GM19438 (cell line): ENCODE measurements at regions not wholly inside any gene's neighbourhood (a gene's known extent, or its start where the extent isn't known, plus 50 kb on each side); places are given as distances from the start of the nearest gene placed in this dataset.

Experiments used
- ATAC-seq: cut with Tn5 transposase; IDR thresholded peaks from one replicate; pipeline ENCODE4 v1.9.1; 2021; ENCODE audit warnings: low read depth; ENCODE audit not compliant: unreplicated experiment

- no peak for ATAC-seq
Measured at GRCh38 chr10:130817674-130818073, 493.8 kb downstream of the TCERG1L start.

- no peak for ATAC-seq
Measured at GRCh38 chr10:130820880-130821482, 490.5 kb downstream of the TCERG1L start.

- ATAC-seq, result no peak
Measured at GRCh38 chr10:130824230-130825014, 487.1 kb downstream of the TCERG1L start.

GRCh38 chr10:130833596-130833995, 477.9 kb downstream of the TCERG1L start:
- ATAC-seq, result no peak

- ATAC-seq, result no peak
Measured at GRCh38 chr10:130834170-130834569, 477.4 kb downstream of the TCERG1L start.

- no peak for ATAC-seq
Measured at GRCh38 chr10:130834573-130834972, 476.9 kb downstream of the TCERG1L start.

GRCh38 chr10:130835068-130835467, 476.5 kb downstream of the TCERG1L start:
- ATAC-seq, result no peak

GRCh38 chr10:130836344-130836743, 475.2 kb downstream of the TCERG1L start:
- ATAC-seq, result no peak

GRCh38 chr10:130843051-130843653, 468.4 kb downstream of the TCERG1L start:
- ATAC-seq, result no peak

- no peak for ATAC-seq
Measured at GRCh38 chr10:130844310-130844709, 467.2 kb downstream of the TCERG1L start.

- ATAC-seq, result no peak
Measured at GRCh38 chr10:130847170-130847569, 464.4 kb downstream of the TCERG1L start.

- ATAC-seq, result no peak
Measured at GRCh38 chr10:130848855-130849254, 462.7 kb downstream of the TCERG1L start.

- ATAC-seq, result no peak
Measured at GRCh38 chr10:130854151-130854550, 457.4 kb downstream of the TCERG1L start.

GRCh38 chr10:130857631-130858295, 453.8 kb downstream of the TCERG1L start:
- no peak for ATAC-seq

- no peak for ATAC-seq
Measured at GRCh38 chr10:130858626-130859025, 452.9 kb downstream of the TCERG1L start.

- no peak for ATAC-seq
Measured at GRCh38 chr10:130859427-130859826, 452.1 kb downstream of the TCERG1L start.

GRCh38 chr10:130862122-130862521, 449.4 kb downstream of the TCERG1L start:
- no peak for ATAC-seq

GRCh38 chr10:130862626-130863025, 448.9 kb downstream of the TCERG1L start:
- ATAC-seq, result no peak

- ATAC-seq, result no peak
Measured at GRCh38 chr10:130863044-130863443, 448.5 kb downstream of the TCERG1L start.

GRCh38 chr10:130864961-130865818, 446.3 kb downstream of the TCERG1L start:
- ATAC-seq, result no peak
